ENCODE measurements at regions not wholly inside any gene's neighbourhood (a gene's known extent, or its start where the extent isn't known, plus 50 kb on each side); places are given as distances from the start of the nearest gene placed in this dataset.
"Not testable (repeated sequence)": the region's sequence is repeated elsewhere in the genome, so short reads cannot be mapped to it uniquely, and the experiment has no call there.

- DNase-seq (ENCODE audit: low read depth in 4 of 4, low spot score in 3 of 4) = no peak
These were observed 152.6 kb downstream of the COPS8 start for GRCh38 chr2:237238249-237238648.

- DNase-seq (ENCODE audit: low read depth in 4 of 4, low spot score in 3 of 4) = no peak
These were observed 154.6 kb downstream of the COPS8 start for GRCh38 chr2:237240252-237240651.

GRCh38 chr2:237240868-237241267, 155.2 kb downstream of the COPS8 start:
- not testable (repeated sequence) for DNase-seq (ENCODE audit: low read depth in 4 of 4, low spot score in 3 of 4)

GRCh38 chr2:237242091-237242536, 156.4 kb downstream of the COPS8 start:
- DNase-seq (ENCODE audit: low read depth in 4 of 4, low spot score in 3 of 4) = no peak

- DNase-seq (ENCODE audit: low read depth in 4 of 4, low spot score in 3 of 4) = no peak
These were observed 157.8 kb downstream of the COPS8 start for GRCh38 chr2:237243487-237243886.

GRCh38 chr2:237244178-237244577, 158.5 kb downstream of the COPS8 start:
- no peak for DNase-seq (ENCODE audit: low read depth in 4 of 4, low spot score in 3 of 4)

GRCh38 chr2:237244976-237245646, 159.4 kb downstream of the COPS8 start:
- no peak for DNase-seq (ENCODE audit: low read depth in 4 of 4, low spot score in 3 of 4)

GRCh38 chr2:237250599-237250998, 163.4 kb downstream of the COL6A3 start:
- no peak for DNase-seq (ENCODE audit: low read depth in 4 of 4, low spot score in 3 of 4)

GRCh38 chr2:237251986-237252385, 162.0 kb downstream of the COL6A3 start:
- no peak for DNase-seq (ENCODE audit: low read depth in 4 of 4, low spot score in 3 of 4)

GRCh38 chr2:237253046-237253702, 160.8 kb downstream of the COL6A3 start:
- no peak for DNase-seq (ENCODE audit: low read depth in 4 of 4, low spot score in 3 of 4)

- no peak for DNase-seq (ENCODE audit: low read depth in 4 of 4, low spot score in 3 of 4)
These were observed 159.5 kb downstream of the COL6A3 start for GRCh38 chr2:237254369-237254861.

GRCh38 chr2:237254911-237255578, 158.9 kb downstream of the COL6A3 start:
- no peak for DNase-seq (ENCODE audit: low read depth in 4 of 4, low spot score in 3 of 4)

GRCh38 chr2:237256887-237257286, 157.1 kb downstream of the COL6A3 start:
- DNase-seq (ENCODE audit: low read depth in 4 of 4, low spot score in 3 of 4) = no peak

- DNase-seq (ENCODE audit: low read depth in 4 of 4, low spot score in 3 of 4) = no peak
These were observed 156.5 kb downstream of the COL6A3 start for GRCh38 chr2:237257471-237257951.

GRCh38 chr2:237258116-237258515, 155.8 kb downstream of the COL6A3 start:
- no peak for DNase-seq (ENCODE audit: low read depth in 4 of 4, low spot score in 3 of 4)

- no peak for DNase-seq (ENCODE audit: low read depth in 4 of 4, low spot score in 3 of 4)
These were observed 155.3 kb downstream of the COL6A3 start for GRCh38 chr2:237258615-237259014.

GRCh38 chr2:237259201-237259600, 154.8 kb downstream of the COL6A3 start:
- no peak for DNase-seq (ENCODE audit: low read depth in 4 of 4, low spot score in 3 of 4)

GRCh38 chr2:237260039-237260620, 153.8 kb downstream of the COL6A3 start:
- DNase-seq (ENCODE audit: low read depth in 4 of 4, low spot score in 3 of 4) = no peak

- DNase-seq (ENCODE audit: low read depth in 4 of 4, low spot score in 3 of 4) = no peak
These were observed 153.3 kb downstream of the COL6A3 start for GRCh38 chr2:237260686-237261085.

GRCh38 chr2:237261327-237261726, 152.6 kb downstream of the COL6A3 start:
- DNase-seq (ENCODE audit: low read depth in 4 of 4, low spot score in 3 of 4) = no peak

All from left renal pelvis (tissue), 4 donors.